ENCODE measurements at regions not wholly inside any gene's neighbourhood (a gene's known extent, or its start where the extent isn't known, plus 50 kb on each side); places are given as distances from the start of the nearest gene placed in this dataset.

DNA sequence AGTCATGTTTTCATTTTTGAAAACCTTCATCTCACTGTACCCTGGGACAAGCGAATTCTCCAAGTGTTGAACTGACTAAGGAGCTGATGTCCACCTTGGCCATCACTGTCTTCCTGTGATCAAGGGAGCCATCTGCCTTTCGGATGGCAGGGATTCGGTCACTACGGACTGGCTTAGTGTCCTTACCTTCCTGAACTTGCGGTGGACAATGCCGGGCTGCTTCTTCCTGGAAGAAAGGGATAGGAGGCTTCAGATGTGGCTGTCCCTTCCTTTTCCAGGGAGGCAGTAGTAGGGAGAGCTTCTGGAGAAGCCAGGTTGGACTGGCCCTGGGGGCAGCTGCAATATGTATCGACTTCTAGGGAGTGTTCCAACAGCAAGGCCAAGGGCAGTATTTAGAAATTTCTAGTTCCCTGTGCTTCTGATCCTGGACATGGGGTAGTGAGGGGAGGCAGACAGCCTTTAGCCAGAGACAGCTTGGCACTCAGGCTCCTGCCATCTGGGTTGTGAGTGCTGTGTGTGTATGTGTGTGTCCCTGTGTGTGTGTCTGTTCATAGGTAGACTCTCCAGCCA, 114.6 kb downstream of the IER5 start:
- Histone ChIP-seq H3K9me2 (replicated peaks; ENCODE audit: low read depth, low read length) (no peaks in the 10 kb centered on the region), H4K20me1 (ENCODE audit: insufficient read depth, low read length, poor library complexity, severe bottlenecking) (no peaks in the 10 kb centered on the region), H3K4me2 (ENCODE audit: low read depth, low read length, poor library complexity, severe bottlenecking) (no peak overlapping the region), H3K36me3 (ENCODE audit: insufficient read depth, low read length) (no peaks in the 10 kb centered on the region), H3K9me3 (ENCODE audit: insufficient read depth, low read depth, low read length) (no peaks in the 10 kb centered on the region), H3K79me2 (ENCODE audit: insufficient read depth, low read length) (no peaks in the 10 kb centered on the region), H3K27me3 (ENCODE audit: insufficient read depth, low read length, poor library complexity, severe bottlenecking) (no peaks in the 10 kb centered on the region), H3F3A (ENCODE audit: low read depth) (no peaks in the 10 kb centered on the region), H3K9ac (ENCODE audit: low read depth, low read length, poor library complexity, severe bottlenecking) (no peak overlapping the region), H3K4me3 (ENCODE audit: low read length, poor library complexity, severe bottlenecking) (no peak overlapping the region), H3K4me1 (ENCODE audit: insufficient read depth, low read length, poor library complexity, severe bottlenecking) (peaks cover 12% of the 10 kb centered on the region), H2AFZ (ENCODE audit: low read length) (no peak overlapping the region)
- no peak for TF ChIP-seq EZH2phosphoT487 (IDR thresholded peaks at IDR 0.05; ENCODE audit: borderline replicate concordance)
- TF ChIP-seq, protein P1, sequence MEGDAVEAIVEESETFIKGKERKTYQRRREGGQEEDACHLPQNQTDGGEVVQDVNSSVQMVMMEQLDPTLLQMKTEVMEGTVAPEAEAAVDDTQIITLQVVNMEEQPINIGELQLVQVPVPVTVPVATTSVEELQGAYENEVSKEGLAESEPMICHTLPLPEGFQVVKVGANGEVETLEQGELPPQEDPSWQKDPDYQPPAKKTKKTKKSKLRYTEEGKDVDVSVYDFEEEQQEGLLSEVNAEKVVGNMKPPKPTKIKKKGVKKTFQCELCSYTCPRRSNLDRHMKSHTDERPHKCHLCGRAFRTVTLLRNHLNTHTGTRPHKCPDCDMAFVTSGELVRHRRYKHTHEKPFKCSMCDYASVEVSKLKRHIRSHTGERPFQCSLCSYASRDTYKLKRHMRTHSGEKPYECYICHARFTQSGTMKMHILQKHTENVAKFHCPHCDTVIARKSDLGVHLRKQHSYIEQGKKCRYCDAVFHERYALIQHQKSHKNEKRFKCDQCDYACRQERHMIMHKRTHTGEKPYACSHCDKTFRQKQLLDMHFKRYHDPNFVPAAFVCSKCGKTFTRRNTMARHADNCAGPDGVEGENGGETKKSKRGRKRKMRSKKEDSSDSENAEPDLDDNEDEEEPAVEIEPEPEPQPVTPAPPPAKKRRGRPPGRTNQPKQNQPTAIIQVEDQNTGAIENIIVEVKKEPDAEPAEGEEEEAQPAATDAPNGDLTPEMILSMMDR (conservative IDR thresholded peaks at IDR 0.05; ENCODE audit: low read length): no peak

DNA sequence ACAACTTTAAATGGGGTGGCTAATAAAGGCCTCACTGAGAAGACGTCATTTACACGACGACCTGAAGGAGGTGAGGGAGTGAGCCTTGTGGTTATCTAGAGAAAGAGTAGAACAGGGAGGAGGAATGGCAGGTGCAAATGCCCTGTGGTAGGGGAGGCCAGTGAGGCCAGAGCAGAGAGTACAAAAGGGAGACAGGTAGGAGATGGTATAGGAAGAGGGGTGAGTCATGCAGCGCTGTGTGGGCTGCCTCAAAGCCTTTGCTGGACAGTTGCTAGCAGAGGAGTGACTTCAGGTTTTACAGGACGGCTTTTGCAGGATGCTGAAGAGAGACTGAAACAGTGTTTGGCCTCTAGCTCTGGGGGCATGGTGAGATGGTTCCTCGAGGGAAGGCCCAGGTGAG, 116.0 kb downstream of the IER5 start:
- Histone ChIP-seq H3K9me2 (replicated peaks; ENCODE audit: low read depth, low read length) (no peaks in the 10 kb centered on the region), H3K9ac (ENCODE audit: low read depth, low read length, poor library complexity, severe bottlenecking) (no peak overlapping the region), H3K27me3 (ENCODE audit: insufficient read depth, low read length, poor library complexity, severe bottlenecking) (no peaks in the 10 kb centered on the region), H3K4me3 (ENCODE audit: low read length, poor library complexity, severe bottlenecking) (no peak overlapping the region), H2AFZ (ENCODE audit: low read length) (no peak overlapping the region), H3K4me1 (ENCODE audit: insufficient read depth, low read length, poor library complexity, severe bottlenecking) (peaks cover 12% of the 10 kb centered on the region), H3F3A (ENCODE audit: low read depth) (no peaks in the 10 kb centered on the region), H3K4me2 (ENCODE audit: low read depth, low read length, poor library complexity, severe bottlenecking) (no peak overlapping the region), H3K79me2 (ENCODE audit: insufficient read depth, low read length) (no peaks in the 10 kb centered on the region), H3K9me3 (ENCODE audit: insufficient read depth, low read depth, low read length) (no peaks in the 10 kb centered on the region), H3K36me3 (ENCODE audit: insufficient read depth, low read length) (no peaks in the 10 kb centered on the region), H4K20me1 (ENCODE audit: insufficient read depth, low read length, poor library complexity, severe bottlenecking) (no peaks in the 10 kb centered on the region)
- TF ChIP-seq EZH2phosphoT487 (IDR thresholded peaks at IDR 0.05; ENCODE audit: borderline replicate concordance): no peak
- TF ChIP-seq, protein P1 (conservative IDR thresholded peaks at IDR 0.05; ENCODE audit: low read length): no peak

DNA sequence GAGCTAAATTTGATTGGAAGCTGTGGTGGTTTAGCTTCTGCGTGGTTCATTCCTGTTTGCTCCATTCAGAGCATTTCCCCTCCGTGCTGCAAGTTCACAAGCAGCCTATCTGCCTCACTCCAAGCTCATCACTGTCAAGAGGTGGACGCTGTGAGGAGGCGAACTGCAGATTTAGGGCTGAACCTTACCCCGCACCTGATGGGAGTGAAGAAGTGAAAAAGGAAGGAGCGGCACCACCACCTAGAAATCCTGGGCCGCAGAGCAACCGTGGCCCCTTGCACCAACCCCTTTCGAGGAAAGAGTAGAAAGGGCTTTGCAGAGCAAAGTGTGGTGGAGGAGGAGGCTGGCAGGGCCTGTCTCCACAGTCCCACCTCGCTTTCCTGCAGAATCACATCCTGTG, 117.4 kb downstream of the IER5 start:
- no peaks in the 10 kb centered on the region for H3K36me3 ChIP-seq (ENCODE audit: insufficient read depth, low read length)
- no peaks in the 10 kb centered on the region for H4K20me1 ChIP-seq (ENCODE audit: insufficient read depth, low read length, poor library complexity, severe bottlenecking)
- no peak overlapping the region for H3K4me2 ChIP-seq (ENCODE audit: low read depth, low read length, poor library complexity, severe bottlenecking)
- H3K4me1 ChIP-seq (ENCODE audit: insufficient read depth, low read length, poor library complexity, severe bottlenecking): peaks cover 9% of the 10 kb centered on the region
- TF ChIP-seq, protein P1 (conservative IDR thresholded peaks at IDR 0.05; ENCODE audit: low read length): no peak
- no peak for TF ChIP-seq EZH2phosphoT487 (IDR thresholded peaks at IDR 0.05; ENCODE audit: borderline replicate concordance)
- H3K79me2 ChIP-seq (ENCODE audit: insufficient read depth, low read length): no peaks in the 10 kb centered on the region
- H2AFZ ChIP-seq (ENCODE audit: low read length): no peak overlapping the region
- no peaks in the 10 kb centered on the region for H3K9me2 ChIP-seq (replicated peaks; ENCODE audit: low read depth, low read length)
- H3K4me3 ChIP-seq (ENCODE audit: low read length, poor library complexity, severe bottlenecking): no peak overlapping the region
- H3K9me3 ChIP-seq (ENCODE audit: insufficient read depth, low read depth, low read length): no peaks in the 10 kb centered on the region
- no peaks in the 10 kb centered on the region for H3K27me3 ChIP-seq (ENCODE audit: insufficient read depth, low read length, poor library complexity, severe bottlenecking)
- no peaks in the 10 kb centered on the region for H3F3A ChIP-seq (ENCODE audit: low read depth)
- H3K9ac ChIP-seq (ENCODE audit: low read depth, low read length, poor library complexity, severe bottlenecking): no peak overlapping the region

Data from Loucy (cell line).